ENCODE measurements at regions not wholly inside any gene's neighbourhood (a gene's known extent, or its start where the extent isn't known, plus 50 kb on each side); places are given as distances from the start of the nearest gene placed in this dataset.

- H3K4me1 ChIP-seq, result no peaks in the 10 kb centered on the region
- TF ChIP-seq, protein P1, sequence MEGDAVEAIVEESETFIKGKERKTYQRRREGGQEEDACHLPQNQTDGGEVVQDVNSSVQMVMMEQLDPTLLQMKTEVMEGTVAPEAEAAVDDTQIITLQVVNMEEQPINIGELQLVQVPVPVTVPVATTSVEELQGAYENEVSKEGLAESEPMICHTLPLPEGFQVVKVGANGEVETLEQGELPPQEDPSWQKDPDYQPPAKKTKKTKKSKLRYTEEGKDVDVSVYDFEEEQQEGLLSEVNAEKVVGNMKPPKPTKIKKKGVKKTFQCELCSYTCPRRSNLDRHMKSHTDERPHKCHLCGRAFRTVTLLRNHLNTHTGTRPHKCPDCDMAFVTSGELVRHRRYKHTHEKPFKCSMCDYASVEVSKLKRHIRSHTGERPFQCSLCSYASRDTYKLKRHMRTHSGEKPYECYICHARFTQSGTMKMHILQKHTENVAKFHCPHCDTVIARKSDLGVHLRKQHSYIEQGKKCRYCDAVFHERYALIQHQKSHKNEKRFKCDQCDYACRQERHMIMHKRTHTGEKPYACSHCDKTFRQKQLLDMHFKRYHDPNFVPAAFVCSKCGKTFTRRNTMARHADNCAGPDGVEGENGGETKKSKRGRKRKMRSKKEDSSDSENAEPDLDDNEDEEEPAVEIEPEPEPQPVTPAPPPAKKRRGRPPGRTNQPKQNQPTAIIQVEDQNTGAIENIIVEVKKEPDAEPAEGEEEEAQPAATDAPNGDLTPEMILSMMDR (IDR thresholded peaks at IDR 0.05), result no peak
- TF ChIP-seq POLR2A (IDR thresholded peaks at IDR 0.05) (no peak), POLR2AphosphoS5 (IDR thresholded peaks at IDR 0.05) (no peak)
- no peaks in the 10 kb centered on the region for H3K9me3 ChIP-seq
- H3K27me3 ChIP-seq, result no peaks in the 10 kb centered on the region
- intact Hi-C loops (cut with DNase I; ENCODE audit: low total_unique reads), result no loop called here
- no peaks in the 10 kb centered on the region for H3K36me3 ChIP-seq
- DNase-seq (ENCODE audit: low spot score in 2 of 2), result no peak
- H3K27ac ChIP-seq, result no peak overlapping the region
- H3K4me3 ChIP-seq, result no peak overlapping the region
These were observed 1228.9 kb upstream of the MIR17HG start for GRCh38 chr13:90118467-90119071.

GRCh38 chr13:90120026-90120425 lies 1227.5 kb upstream of the MIR17HG start:
- intact Hi-C loops (cut with DNase I; ENCODE audit: low total_unique reads), result no loop called here
- no peaks in the 10 kb centered on the region for H3K36me3 ChIP-seq

DNA sequence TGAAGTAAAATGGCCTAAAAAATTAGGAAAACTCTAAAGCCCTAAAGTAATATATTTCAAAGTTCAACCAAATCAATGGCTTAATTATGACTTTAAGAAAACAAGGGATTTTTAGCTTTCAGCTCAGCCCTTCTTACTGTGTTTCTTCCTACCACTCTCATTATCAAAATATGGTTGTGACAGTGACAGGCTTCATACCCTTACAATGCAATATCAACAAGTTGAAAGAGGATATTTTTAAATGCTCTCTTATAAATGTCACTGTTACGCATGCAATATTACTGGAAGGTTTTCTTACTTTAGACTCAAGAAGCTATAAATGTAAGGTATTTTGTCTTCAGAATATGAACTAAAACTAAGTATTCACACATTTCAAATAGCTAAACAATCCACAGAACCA lies 1225.7 kb upstream of the MIR17HG start:
- Histone ChIP-seq H3K9me3 (no peaks in the 10 kb centered on the region), H3K27me3 (no peaks in the 10 kb centered on the region), H3K4me1 (no peaks in the 10 kb centered on the region), H3K27ac (no peak overlapping the region), H3K4me3 (no peak overlapping the region), H3K36me3 (no peaks in the 10 kb centered on the region)
- intact Hi-C loops (cut with DNase I; ENCODE audit: low total_unique reads), result no loop called here
- TF ChIP-seq POLR2A (IDR thresholded peaks at IDR 0.05), result no peak
- TF ChIP-seq, protein P1 (IDR thresholded peaks at IDR 0.05), result no peak
- no peak for TF ChIP-seq POLR2AphosphoS5 (IDR thresholded peaks at IDR 0.05)
- DNase-seq (ENCODE audit: low spot score in 2 of 2), result no peak

More at GRCh38 chr13:90120026-90120425, 1227.5 kb upstream of the MIR17HG start:
- H3K27ac ChIP-seq, result no peak overlapping the region
- TF ChIP-seq, protein P1 (IDR thresholded peaks at IDR 0.05), result no peak
- no peak for TF ChIP-seq POLR2A (IDR thresholded peaks at IDR 0.05)
- no peak for TF ChIP-seq POLR2AphosphoS5 (IDR thresholded peaks at IDR 0.05)
- no peaks in the 10 kb centered on the region for H3K4me1 ChIP-seq
- DNase-seq (ENCODE audit: low spot score in 2 of 2), result no peak
- no peaks in the 10 kb centered on the region for H3K27me3 ChIP-seq
- H3K4me3 ChIP-seq, result no peak overlapping the region
- no peaks in the 10 kb centered on the region for H3K9me3 ChIP-seq

DNA sequence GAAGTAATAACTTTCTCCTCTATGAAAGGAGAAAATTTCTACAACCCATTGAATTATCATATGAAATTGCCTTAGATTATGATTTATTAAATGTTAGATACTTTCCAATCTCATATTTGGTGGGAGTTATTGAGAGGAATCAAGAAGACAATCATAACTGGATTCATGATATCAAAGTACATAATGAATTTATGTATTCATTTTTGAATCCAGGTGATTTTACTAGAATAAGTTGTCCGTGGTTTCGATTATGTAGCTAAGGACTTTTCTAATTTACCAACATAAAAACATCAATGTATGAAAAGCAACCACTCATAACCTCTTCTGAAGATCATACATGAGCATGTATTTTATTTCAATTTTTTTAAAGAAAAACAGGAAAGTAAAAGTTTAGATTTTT lies 1225.0 kb upstream of the MIR17HG start:
- TF ChIP-seq POLR2A (IDR thresholded peaks at IDR 0.05) (no peak), POLR2AphosphoS5 (IDR thresholded peaks at IDR 0.05) (no peak)
- TF ChIP-seq, protein P1 (IDR thresholded peaks at IDR 0.05), result no peak
- Histone ChIP-seq H3K4me3 (no peak overlapping the region), H3K27ac (no peak overlapping the region), H3K36me3 (no peaks in the 10 kb centered on the region), H3K9me3 (no peaks in the 10 kb centered on the region), H3K4me1 (no peaks in the 10 kb centered on the region), H3K27me3 (no peaks in the 10 kb centered on the region)
- no peak for DNase-seq (ENCODE audit: low spot score in 2 of 2)
- intact Hi-C loops (cut with DNase I; ENCODE audit: low total_unique reads), result no loop called here

DNA sequence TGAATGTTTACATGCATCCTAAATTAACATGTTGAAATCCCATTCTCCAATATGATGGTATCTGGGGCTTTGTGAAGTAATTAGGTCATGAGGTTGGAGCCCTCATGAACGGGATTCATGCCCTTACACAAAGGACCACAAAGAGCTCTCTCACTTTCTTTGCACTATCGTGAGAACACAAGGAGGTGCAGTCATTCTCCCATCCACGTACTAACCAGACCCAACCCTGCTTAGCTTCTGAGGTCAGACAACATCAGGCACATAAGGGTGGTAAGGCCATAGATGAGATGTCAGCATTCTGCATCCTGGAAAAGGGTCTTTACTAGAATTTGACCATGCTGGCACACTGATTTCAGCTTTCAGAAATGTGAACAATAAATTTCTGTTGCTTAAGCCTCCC lies 1211.9 kb upstream of the MIR17HG start:
- no peak for DNase-seq (ENCODE audit: low spot score in 2 of 2)
- H3K4me1 ChIP-seq, result no peaks in the 10 kb centered on the region
- intact Hi-C loops (cut with DNase I; ENCODE audit: low total_unique reads), result no loop called here
- no peaks in the 10 kb centered on the region for H3K36me3 ChIP-seq
- H3K4me3 ChIP-seq, result no peak overlapping the region
- TF ChIP-seq, protein P1 (IDR thresholded peaks at IDR 0.05), result no peak
- no peak for TF ChIP-seq POLR2A (IDR thresholded peaks at IDR 0.05)
- no peak for TF ChIP-seq POLR2AphosphoS5 (IDR thresholded peaks at IDR 0.05)
- H3K27me3 ChIP-seq, result no peaks in the 10 kb centered on the region
- no peak overlapping the region for H3K27ac ChIP-seq
- no peaks in the 10 kb centered on the region for H3K9me3 ChIP-seq
